HCT116 (cell line): ENCODE measurements at regions not wholly inside any gene's neighbourhood (a gene's known extent, or its start where the extent isn't known, plus 50 kb on each side); places are given as distances from the start of the nearest gene placed in this dataset.

Experiments used
- CTCF ChIP-seq, 3 experiments: fragments of 200-600 bp in 1 of 3; sonication (generic) in 1 of 3; IDR thresholded peaks in 2 of 3; conservative IDR thresholded peaks in 1 of 3; 2 replicates each; pipeline ENCODE4 v1.5.1; 2012 to 2017; ENCODE audit warnings: low read depth in 2 of 3, low read length in 2 of 3, antibody characterized with exemption in 1 of 3, borderline replicate concordance in 1 of 3, control low read depth in 1 of 3, mild to moderate bottlenecking in 1 of 3, mixed read lengths in 1 of 3, mixed run types in 1 of 3, moderate library complexity in 1 of 3; ENCODE audit not compliant: insufficient read depth in 1 of 3
- EZH2 ChIP-seq: fragments of 200-600 bp; sonication (generic); IDR thresholded peaks from 2 replicates; pipeline ENCODE4 v1.6.1; 2017; ENCODE audit warnings: antibody characterized with exemption, mixed run types
- EZH2phosphoT487 ChIP-seq: fragments of 200-600 bp; IDR thresholded peaks from 2 replicates; pipeline ENCODE4 v1.6.1; 2018; ENCODE audit warnings: antibody characterized with exemption, borderline replicate concordance
- POLR2A ChIP-seq: IDR thresholded peaks from 2 replicates; pipeline ENCODE4 v1.7.0; 2011; ENCODE audit warnings: borderline replicate concordance; ENCODE audit not compliant: insufficient read depth, insufficient read length; ENCODE audit errors: extremely low read depth

GRCh38 chr6:134533991-134534390 is 216.1 kb upstream of the SGK1 start:
- TF ChIP-seq CTCF (IDR thresholded peaks at IDR 0.05 in 2 of 3, conservative IDR thresholded peaks at IDR 0.05 in 1 of 3; ENCODE audit: borderline replicate concordance in 1 of 3, insufficient read depth in 1 of 3, low read depth in 2 of 3, low read length in 2 of 3), result no peak
- TF ChIP-seq EZH2, result no peak
- no peak for TF ChIP-seq EZH2phosphoT487
- TF ChIP-seq POLR2A, result no peak
